ENCODE measurements at regions not wholly inside any gene's neighbourhood (a gene's known extent, or its start where the extent isn't known, plus 50 kb on each side); places are given as distances from the start of the nearest gene placed in this dataset.
"Not testable (repeated sequence)": the region's sequence is repeated elsewhere in the genome, so short reads cannot be mapped to it uniquely, and the experiment has no call there.

DNA sequence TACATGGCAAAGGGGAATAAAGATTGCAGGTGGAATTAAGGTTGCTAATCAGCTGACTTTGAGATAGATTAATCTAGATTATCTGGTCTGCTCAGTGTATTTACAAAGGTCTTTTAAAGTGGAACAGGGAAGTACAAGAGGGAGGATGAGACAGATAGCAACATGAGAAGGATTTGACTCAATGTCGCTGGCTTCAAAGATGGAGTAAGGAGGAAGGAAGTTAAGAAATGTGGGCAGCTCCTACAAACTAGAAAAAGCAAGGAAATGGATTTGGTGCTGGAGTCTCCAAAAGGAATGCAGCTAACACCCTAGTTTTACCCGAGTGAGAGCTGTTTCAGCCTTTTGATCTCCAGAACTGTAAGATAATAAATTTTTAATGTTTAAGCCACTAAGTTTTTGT is 180.7 kb upstream of the TTC14 start:
- no peaks in the 10 kb centered on the region for H3K36me3 Mint-ChIP-seq (ENCODE audit: insufficient read depth, unreplicated experiment)
- TF ChIP-seq, protein P1, sequence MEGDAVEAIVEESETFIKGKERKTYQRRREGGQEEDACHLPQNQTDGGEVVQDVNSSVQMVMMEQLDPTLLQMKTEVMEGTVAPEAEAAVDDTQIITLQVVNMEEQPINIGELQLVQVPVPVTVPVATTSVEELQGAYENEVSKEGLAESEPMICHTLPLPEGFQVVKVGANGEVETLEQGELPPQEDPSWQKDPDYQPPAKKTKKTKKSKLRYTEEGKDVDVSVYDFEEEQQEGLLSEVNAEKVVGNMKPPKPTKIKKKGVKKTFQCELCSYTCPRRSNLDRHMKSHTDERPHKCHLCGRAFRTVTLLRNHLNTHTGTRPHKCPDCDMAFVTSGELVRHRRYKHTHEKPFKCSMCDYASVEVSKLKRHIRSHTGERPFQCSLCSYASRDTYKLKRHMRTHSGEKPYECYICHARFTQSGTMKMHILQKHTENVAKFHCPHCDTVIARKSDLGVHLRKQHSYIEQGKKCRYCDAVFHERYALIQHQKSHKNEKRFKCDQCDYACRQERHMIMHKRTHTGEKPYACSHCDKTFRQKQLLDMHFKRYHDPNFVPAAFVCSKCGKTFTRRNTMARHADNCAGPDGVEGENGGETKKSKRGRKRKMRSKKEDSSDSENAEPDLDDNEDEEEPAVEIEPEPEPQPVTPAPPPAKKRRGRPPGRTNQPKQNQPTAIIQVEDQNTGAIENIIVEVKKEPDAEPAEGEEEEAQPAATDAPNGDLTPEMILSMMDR (IDR thresholded peaks at IDR 0.05; ENCODE audit: insufficient read depth in 1 of 2, low read depth in 1 of 2, low read length in 1 of 2, severe bottlenecking in 1 of 2, unreplicated experiment in 1 of 2): no peak
- no peak overlapping the region for H3K27ac Mint-ChIP-seq (ENCODE audit: unreplicated experiment)
- no peaks in the 10 kb centered on the region for H3K36me3 ChIP-seq (ENCODE audit: control insufficient read depth, insufficient read depth, low read length)
- ChIA-PET POLR2A (no interaction called here), CTCF (no interaction called here)
- H3K4me3 Mint-ChIP-seq (ENCODE audit: unreplicated experiment): no peak overlapping the region
- H3K27me3 Mint-ChIP-seq (ENCODE audit: insufficient read depth, unreplicated experiment): no peaks in the 10 kb centered on the region
- no peaks in the 10 kb centered on the region for H3K27me3 ChIP-seq (replicated peaks; ENCODE audit: control insufficient read depth, insufficient read depth, low read length)
- no peak overlapping the region for H3K4me3 ChIP-seq (ENCODE audit: low read depth, low read length)
- DNase-seq: no peak
- no peaks in the 10 kb centered on the region for H3K9me3 Mint-ChIP-seq (ENCODE audit: unreplicated experiment)
- no TSS peak for BruUV-seq (replicated peaks)
- intact Hi-C loops (cut with micrococcal nuclease; ENCODE audit: unreplicated experiment): no loop called here
- H3K4me1 Mint-ChIP-seq (ENCODE audit: low read depth, unreplicated experiment): no peaks in the 10 kb centered on the region
- no peaks in the 10 kb centered on the region; the same call in 1 of the 2 replicates for H3K9me3 ChIP-seq
- no peaks in the 10 kb centered on the region for H3K4me1 ChIP-seq

DNA sequence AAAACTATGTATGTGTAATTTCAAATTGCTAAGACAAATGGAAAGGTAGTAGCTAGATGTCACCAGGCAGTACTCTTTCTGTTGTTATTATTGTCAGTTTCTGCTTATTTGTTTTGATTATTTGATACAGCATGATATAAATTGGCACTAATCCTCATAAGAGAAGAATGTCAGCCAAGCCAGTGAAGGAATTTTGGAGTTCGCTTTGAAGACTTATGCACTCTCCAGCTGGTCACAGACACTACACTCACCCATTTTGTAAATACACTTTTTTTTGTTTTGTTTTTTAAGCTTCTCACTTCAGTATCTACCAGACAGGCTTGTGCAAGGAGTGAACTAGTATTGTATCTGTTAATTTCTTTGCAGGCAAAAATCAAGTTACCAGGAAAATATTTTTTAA is 180.2 kb upstream of the TTC14 start:
- no peak overlapping the region for H3K27ac Mint-ChIP-seq (ENCODE audit: unreplicated experiment)
- no TSS peak for BruUV-seq (replicated peaks)
- H3K4me1 ChIP-seq: no peaks in the 10 kb centered on the region
- no peaks in the 10 kb centered on the region for H3K36me3 ChIP-seq (ENCODE audit: control insufficient read depth, insufficient read depth, low read length)
- H3K27me3 ChIP-seq (replicated peaks; ENCODE audit: control insufficient read depth, insufficient read depth, low read length): no peaks in the 10 kb centered on the region
- CTCF ChIA-PET: no interaction called here
- H3K4me3 ChIP-seq (ENCODE audit: low read depth, low read length): no peak overlapping the region
- POLR2A ChIA-PET: no interaction called here
- H3K36me3 Mint-ChIP-seq (ENCODE audit: insufficient read depth, unreplicated experiment): no peaks in the 10 kb centered on the region
- H3K9me3 Mint-ChIP-seq (ENCODE audit: unreplicated experiment): no peaks in the 10 kb centered on the region
- TF ChIP-seq, protein P1 (IDR thresholded peaks at IDR 0.05; ENCODE audit: insufficient read depth in 1 of 2, low read depth in 1 of 2, low read length in 1 of 2, severe bottlenecking in 1 of 2, unreplicated experiment in 1 of 2): no peak
- H3K4me1 Mint-ChIP-seq (ENCODE audit: low read depth, unreplicated experiment): no peaks in the 10 kb centered on the region
- H3K27me3 Mint-ChIP-seq (ENCODE audit: insufficient read depth, unreplicated experiment): peaks cover 3% of the 10 kb centered on the region
- DNase-seq: no peak
- intact Hi-C loops (cut with micrococcal nuclease; ENCODE audit: unreplicated experiment): no loop called here
- no peaks in the 10 kb centered on the region; the same call in 1 of the 2 replicates for H3K9me3 ChIP-seq
- H3K4me3 Mint-ChIP-seq (ENCODE audit: unreplicated experiment): no peak overlapping the region

DNA sequence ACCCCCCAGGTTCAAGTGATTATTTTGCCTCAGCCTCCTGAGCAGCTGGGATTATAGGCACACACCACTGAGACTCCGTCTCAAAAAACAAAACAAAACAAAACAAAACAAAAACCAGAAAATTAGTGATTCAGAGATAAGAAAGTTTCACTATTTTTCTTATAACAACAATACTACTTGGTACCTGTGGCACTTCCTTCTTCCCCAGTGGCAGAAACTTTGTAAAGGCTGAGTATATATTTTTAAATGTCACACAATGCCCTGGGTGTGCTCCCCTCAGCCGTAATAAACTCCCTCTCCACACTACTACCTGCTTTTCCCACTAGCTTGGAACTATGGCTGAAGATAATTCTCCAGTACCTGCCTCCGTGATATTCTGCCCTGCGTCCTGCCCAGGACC is 177.7 kb upstream of the TTC14 start:
- H3K27me3 ChIP-seq (replicated peaks; ENCODE audit: control insufficient read depth, insufficient read depth, low read length); H3K4me3 ChIP-seq (ENCODE audit: low read depth, low read length); H3K36me3 Mint-ChIP-seq (ENCODE audit: insufficient read depth, unreplicated experiment); intact Hi-C loops (cut with micrococcal nuclease; ENCODE audit: unreplicated experiment); H3K36me3 ChIP-seq (ENCODE audit: control insufficient read depth, insufficient read depth, low read length); CTCF ChIA-PET; POLR2A ChIA-PET; H3K9me3 Mint-ChIP-seq (ENCODE audit: unreplicated experiment); H3K4me3 Mint-ChIP-seq (ENCODE audit: unreplicated experiment); DNase-seq; H3K27ac Mint-ChIP-seq (ENCODE audit: unreplicated experiment); H3K27me3 Mint-ChIP-seq (ENCODE audit: insufficient read depth, unreplicated experiment); BruUV-seq (replicated peaks); H3K9me3 ChIP-seq; H3K4me1 Mint-ChIP-seq (ENCODE audit: low read depth, unreplicated experiment); H3K4me1 ChIP-seq: not testable (repeated sequence)

DNA sequence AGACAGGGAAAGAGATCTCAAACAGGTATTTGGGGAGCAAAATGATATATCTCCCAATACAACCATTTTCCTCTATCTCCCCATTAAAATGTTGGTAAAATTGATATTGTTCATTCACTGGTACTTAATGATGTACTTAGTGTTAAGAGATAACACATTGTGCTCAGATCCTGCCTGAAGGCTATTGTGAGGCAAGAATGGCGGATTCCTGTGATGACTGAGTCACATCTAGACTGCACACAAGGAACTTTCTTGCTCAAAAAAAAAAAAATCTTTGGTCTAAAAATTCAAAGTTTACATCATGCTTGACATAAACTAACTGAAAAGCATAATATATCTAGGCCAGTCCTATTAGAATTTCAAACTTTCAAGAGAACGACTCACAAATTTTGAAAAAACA is 171.1 kb upstream of the TTC14 start:
- intact Hi-C loops (cut with micrococcal nuclease; ENCODE audit: unreplicated experiment): no loop called here
- DNase-seq: no peak
- peaks cover 3% of the 10 kb centered on the region for H3K27me3 Mint-ChIP-seq (ENCODE audit: insufficient read depth, unreplicated experiment)
- Histone ChIP-seq H3K36me3 (ENCODE audit: control insufficient read depth, insufficient read depth, low read length) (no peaks in the 10 kb centered on the region), H3K4me3 (ENCODE audit: low read depth, low read length) (no peak overlapping the region), H3K4me1 (no peaks in the 10 kb centered on the region), H3K27me3 (replicated peaks; ENCODE audit: control insufficient read depth, insufficient read depth, low read length) (no peaks in the 10 kb centered on the region), H3K9me3 (no peaks in the 10 kb centered on the region)
- H3K9me3 Mint-ChIP-seq (ENCODE audit: unreplicated experiment): no peaks in the 10 kb centered on the region
- CTCF ChIA-PET: no interaction called here
- H3K36me3 Mint-ChIP-seq (ENCODE audit: insufficient read depth, unreplicated experiment): no peaks in the 10 kb centered on the region
- H3K4me3 Mint-ChIP-seq (ENCODE audit: unreplicated experiment): no peak overlapping the region
- BruUV-seq (replicated peaks): no TSS peak
- TF ChIP-seq, protein P1 (IDR thresholded peaks at IDR 0.05; ENCODE audit: insufficient read depth in 1 of 2, low read depth in 1 of 2, low read length in 1 of 2, severe bottlenecking in 1 of 2, unreplicated experiment in 1 of 2): no peak
- H3K4me1 Mint-ChIP-seq (ENCODE audit: low read depth, unreplicated experiment): no peaks in the 10 kb centered on the region
- H3K27ac Mint-ChIP-seq (ENCODE audit: unreplicated experiment): no peak overlapping the region
- POLR2A ChIA-PET: no interaction called here

Measured in Caco-2 (cell line).